Choroid plexus epithelial cell (primary cell): ENCODE measurements at regions not wholly inside any gene's neighbourhood (a gene's known extent, or its start where the extent isn't known, plus 50 kb on each side); places are given as distances from the start of the nearest gene placed in this dataset.

Experiments
- DNase-seq: peaks from one replicate; pipeline ENCODE4 v3.0.0-alpha.2; 2010; ENCODE audit warnings: low read depth
- H3K4me3 ChIP-seq: 2 replicates; pipeline ENCODE4 v1.5.1; 2011; ENCODE audit warnings: low read depth, mild to moderate bottlenecking, control low read depth, low read length, moderate library complexity
- TF ChIP-seq, protein P1 (sequence below): conservative IDR thresholded peaks from 2 replicates; pipeline ENCODE4 v1.5.1; 2011; ENCODE audit warnings: low read depth, mild to moderate bottlenecking, control low read depth, inconsistent platforms, low read length, moderate library complexity

DNA sequence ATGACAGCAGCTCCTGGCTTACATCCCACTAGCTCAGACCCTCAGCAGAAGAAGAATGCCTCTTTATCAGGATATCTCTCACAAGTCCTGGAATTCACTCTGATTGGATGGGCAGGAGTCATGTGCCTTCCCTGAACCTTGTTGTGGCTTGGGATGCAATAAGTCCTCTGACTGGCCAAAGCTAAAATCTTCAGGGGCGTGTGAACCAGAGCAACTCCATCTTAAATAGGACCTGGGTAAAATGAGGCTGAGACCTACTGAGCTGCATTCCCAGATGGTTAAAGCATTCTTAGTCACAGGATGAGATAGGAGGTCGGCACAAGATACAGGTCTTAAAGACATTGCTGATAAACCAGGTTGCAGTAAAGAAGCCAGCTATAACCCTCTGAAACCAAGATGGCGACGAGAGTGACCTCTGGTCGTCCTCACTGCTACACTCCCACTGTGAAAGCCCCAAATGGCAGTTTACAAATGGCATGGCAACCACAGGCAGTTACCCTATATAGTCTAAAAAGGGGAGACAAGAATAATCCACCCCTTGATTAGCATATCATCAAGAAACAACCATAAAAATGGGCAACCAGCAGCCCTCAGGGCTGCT, 60.4 kb upstream of the FICD start:
- DNase-seq = no peak
- TF ChIP-seq, protein P1, sequence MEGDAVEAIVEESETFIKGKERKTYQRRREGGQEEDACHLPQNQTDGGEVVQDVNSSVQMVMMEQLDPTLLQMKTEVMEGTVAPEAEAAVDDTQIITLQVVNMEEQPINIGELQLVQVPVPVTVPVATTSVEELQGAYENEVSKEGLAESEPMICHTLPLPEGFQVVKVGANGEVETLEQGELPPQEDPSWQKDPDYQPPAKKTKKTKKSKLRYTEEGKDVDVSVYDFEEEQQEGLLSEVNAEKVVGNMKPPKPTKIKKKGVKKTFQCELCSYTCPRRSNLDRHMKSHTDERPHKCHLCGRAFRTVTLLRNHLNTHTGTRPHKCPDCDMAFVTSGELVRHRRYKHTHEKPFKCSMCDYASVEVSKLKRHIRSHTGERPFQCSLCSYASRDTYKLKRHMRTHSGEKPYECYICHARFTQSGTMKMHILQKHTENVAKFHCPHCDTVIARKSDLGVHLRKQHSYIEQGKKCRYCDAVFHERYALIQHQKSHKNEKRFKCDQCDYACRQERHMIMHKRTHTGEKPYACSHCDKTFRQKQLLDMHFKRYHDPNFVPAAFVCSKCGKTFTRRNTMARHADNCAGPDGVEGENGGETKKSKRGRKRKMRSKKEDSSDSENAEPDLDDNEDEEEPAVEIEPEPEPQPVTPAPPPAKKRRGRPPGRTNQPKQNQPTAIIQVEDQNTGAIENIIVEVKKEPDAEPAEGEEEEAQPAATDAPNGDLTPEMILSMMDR = no peak

DNA sequence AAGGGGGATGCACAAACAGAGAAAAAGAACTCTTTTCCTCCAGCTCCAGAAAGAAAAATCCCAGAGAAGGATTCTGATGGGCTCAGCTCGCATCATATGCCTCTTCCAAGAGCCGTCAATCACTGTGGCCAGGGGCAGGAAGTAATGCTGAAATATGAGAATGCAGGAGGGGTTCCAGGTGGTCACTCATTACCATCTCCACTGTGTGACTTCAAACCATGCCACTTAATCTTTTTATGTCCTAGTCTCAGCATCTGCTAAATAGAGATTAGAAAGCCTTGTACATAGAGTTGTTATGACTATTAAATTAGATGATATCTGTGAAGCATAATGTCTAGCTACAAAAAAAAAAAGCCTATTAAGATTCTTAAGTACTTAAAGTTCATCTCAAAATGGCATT, 65.6 kb upstream of the FICD start:
- no peak overlapping the region for H3K4me3 ChIP-seq
- no peak for DNase-seq
- TF ChIP-seq, protein P1 = no peak

More for the DNA sequence above, 60.4 kb upstream of the FICD start:
- H3K4me3 ChIP-seq = no peak overlapping the region

DNA sequence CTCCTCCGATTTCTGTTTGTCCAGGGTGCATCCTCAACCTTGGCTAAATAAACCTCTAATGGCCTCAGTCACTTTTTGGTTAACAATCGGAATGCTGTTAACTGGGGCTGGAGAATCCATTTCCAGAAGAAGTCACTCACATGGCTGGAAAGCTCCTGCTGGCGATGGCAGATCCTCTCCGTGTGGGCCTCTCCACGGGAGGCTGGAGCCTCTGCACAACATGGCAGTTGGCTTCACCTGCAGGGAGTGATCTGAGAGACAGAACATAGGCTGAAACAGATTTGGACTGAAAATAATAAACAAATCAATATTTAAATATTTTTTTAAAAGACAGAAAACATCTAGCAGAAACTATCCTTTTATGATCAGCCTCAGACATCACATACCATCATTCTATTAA, 66.8 kb upstream of the FICD start:
- TF ChIP-seq, protein P1 = no peak
- H3K4me3 ChIP-seq = no peak overlapping the region

DNA sequence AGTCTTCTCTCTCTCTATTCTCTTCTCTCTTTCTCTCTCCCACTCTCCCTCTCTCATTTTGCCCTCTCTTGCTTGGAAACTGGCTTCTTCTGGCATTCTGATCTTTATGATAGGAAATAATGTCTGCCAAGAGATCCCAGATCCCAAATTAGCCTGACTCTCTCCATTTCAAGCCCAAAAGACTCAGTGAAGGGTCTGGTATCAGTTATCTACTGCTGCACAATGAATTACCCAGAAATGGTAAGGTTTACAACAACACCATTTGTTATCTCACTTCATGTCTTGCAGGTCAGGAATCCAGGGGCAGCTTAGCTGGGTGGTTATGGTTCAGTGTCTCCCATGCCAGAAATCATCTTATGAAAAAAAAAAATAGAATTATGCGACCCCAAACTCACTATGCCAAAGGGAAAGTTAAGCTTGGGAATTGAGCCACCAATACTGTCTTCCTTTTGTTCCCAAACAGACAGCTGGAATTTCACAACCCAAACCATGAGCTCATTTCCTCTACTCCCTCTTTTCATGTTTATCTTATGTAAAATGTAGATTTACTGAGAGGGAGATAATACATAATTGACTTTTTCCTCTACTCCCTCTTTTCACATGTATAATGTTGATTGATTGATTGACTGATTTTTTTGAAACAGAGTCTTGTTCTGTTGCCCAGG, 67.8 kb upstream of the FICD start:
- DNase-seq = peak; percentile 57
- TF ChIP-seq, protein P1 = no peak
- no peak overlapping the region for H3K4me3 ChIP-seq

More for the DNA sequence above, 66.8 kb upstream of the FICD start:
- no peak for DNase-seq

DNA sequence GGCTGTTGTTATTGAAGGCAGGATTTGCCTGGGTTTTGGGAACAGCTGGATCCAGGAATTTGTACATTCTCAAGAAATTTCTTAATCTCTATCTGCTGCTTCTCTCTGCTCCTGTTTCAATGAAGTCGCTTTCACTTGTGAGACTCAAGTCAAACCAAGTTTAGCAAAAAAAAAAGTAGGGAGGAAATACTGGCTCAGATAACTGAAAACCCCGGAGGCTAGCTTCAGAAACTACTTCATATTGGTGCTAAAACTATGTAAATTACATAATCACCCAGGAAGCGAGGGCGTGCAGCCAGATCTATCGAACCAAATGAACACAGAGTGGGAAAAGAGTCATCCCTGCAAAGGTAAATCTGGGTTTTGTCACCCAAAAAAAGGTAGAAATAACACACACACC, 68.3 kb upstream of the FICD start:
- DNase-seq = peak; percentile 69
- TF ChIP-seq, protein P1 = no peak
- no peak overlapping the region for H3K4me3 ChIP-seq

DNA sequence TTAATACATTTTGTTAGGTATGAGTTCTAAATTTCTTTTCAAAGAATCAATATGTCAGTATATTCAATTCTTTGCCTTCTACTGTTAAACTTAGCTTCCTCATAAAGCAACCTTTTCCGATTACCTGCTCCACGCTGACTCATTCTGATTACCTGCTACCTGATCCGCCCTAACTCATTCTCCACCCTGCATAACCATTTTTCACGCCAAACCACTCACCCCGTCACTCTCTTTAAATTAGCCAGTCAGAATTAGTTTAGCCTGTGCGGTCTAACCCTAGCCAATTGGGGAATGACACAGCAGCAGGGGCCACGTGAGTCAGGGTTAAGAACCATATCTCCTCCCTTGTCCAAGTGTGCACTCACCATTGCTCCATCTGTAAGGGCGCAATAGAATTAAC, 72.2 kb upstream of the FICD start:
- H3K4me3 ChIP-seq = no peak overlapping the region
- DNase-seq = no peak
- TF ChIP-seq, protein P1 = no peak

DNA sequence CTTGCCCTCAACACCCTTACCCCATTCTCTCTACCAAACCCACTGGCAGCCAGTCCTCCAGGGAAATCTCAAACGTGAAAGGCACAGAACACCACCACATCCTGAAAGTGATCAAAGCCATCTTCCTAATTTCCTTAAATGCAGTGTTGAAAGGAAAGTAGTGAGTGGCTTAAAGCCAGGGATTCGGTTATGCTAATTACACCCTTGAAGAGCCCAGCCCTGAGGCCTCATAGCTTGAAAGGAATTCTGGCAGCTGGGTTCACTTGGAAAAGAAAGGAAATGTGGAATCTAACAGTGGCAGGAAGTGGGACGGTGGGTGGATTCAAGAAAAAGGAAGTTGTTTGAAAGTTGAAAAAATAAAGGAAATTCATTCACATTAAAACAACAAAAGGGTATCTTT, 73.0 kb upstream of the FICD start:
- TF ChIP-seq, protein P1 = no peak

More for the DNA sequence above, 73.0 kb upstream of the FICD start:
- no peak overlapping the region for H3K4me3 ChIP-seq
- DNase-seq = no peak
